C4-2B (cell line): ENCODE measurements at regions not wholly inside any gene's neighbourhood (a gene's known extent, or its start where the extent isn't known, plus 50 kb on each side); places are given as distances from the start of the nearest gene placed in this dataset.

ENCODE experiments used
- ZFX ChIP-seq: fragments of 450-650 bp; IDR thresholded peaks from 2 replicates; pipeline ENCODE4 v1.6.1; 2017
- TF ChIP-seq, protein P1 (sequence below): fragments of 450-650 bp; conservative IDR thresholded peaks from 2 replicates; pipeline ENCODE4 v1.5.1; 2017; ENCODE audit warnings: mild to moderate bottlenecking

DNA sequence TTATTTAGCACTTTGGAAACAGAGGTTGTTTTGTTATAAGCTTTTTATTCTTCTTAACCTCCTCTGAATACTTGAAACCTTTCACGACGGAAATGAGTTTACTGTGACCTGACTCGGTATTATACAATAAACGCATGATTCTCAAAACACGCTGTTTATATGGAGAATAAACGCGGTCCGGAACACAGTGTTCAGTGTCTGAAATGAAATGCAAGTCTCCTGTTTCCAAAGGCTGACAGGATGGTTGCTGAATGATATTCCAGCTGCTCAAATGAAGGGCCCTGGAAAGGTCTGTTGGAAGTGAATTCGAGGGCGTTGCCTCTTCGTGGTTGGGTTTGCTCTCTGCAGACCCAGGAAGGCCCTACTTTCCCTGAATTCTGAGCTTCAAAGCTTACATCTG is 83.4 kb downstream of the RSPH3 start:
- TF ChIP-seq, protein P1, sequence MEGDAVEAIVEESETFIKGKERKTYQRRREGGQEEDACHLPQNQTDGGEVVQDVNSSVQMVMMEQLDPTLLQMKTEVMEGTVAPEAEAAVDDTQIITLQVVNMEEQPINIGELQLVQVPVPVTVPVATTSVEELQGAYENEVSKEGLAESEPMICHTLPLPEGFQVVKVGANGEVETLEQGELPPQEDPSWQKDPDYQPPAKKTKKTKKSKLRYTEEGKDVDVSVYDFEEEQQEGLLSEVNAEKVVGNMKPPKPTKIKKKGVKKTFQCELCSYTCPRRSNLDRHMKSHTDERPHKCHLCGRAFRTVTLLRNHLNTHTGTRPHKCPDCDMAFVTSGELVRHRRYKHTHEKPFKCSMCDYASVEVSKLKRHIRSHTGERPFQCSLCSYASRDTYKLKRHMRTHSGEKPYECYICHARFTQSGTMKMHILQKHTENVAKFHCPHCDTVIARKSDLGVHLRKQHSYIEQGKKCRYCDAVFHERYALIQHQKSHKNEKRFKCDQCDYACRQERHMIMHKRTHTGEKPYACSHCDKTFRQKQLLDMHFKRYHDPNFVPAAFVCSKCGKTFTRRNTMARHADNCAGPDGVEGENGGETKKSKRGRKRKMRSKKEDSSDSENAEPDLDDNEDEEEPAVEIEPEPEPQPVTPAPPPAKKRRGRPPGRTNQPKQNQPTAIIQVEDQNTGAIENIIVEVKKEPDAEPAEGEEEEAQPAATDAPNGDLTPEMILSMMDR: no peak
- TF ChIP-seq ZFX: no peak
